Neural progenitor cell (in vitro differentiated cells): ENCODE measurements at regions not wholly inside any gene's neighbourhood (a gene's known extent, or its start where the extent isn't known, plus 50 kb on each side); places are given as distances from the start of the nearest gene placed in this dataset.

Experiments
- DNase-seq: peaks from one replicate; pipeline ENCODE4 v3.0.0-alpha.2; 2016; ENCODE audit warnings: low spot score
- H2AFZ ChIP-seq: fragments of 200-600 bp; sonication (generic); replicated peaks from 2 replicates; pipeline ENCODE4 v1.6.1; 2016; ENCODE audit warnings: antibody characterized with exemption
- H3F3A ChIP-seq: fragments of 200-600 bp; sonication (generic); 2 replicates; pipeline ENCODE4 v1.6.1; 2016; ENCODE audit warnings: antibody characterized with exemption, low read depth
- H3K27ac ChIP-seq: fragments of 200-600 bp; sonication (generic); 2 replicates; pipeline ENCODE4 v1.5.1; 2016; ENCODE audit warnings: mild to moderate bottlenecking
- H3K27me3 ChIP-seq: fragments of 200-600 bp; sonication (generic); 2 replicates; pipeline ENCODE4 v1.6.1; 2016; ENCODE audit warnings: mild to moderate bottlenecking, moderate library complexity
- H3K36me3 ChIP-seq: fragments of 200-600 bp; sonication (generic); 2 replicates; pipeline ENCODE4 v1.5.1; 2016
- H3K4me1 ChIP-seq: fragments of 200-600 bp; sonication (generic); 2 replicates; pipeline ENCODE4 v1.6.1; 2016; ENCODE audit warnings: mixed run types
- H3K4me2 ChIP-seq: fragments of 200-600 bp; sonication (generic); 2 replicates; pipeline ENCODE4 v1.6.1; 2016
- H3K4me3 ChIP-seq: fragments of 200-600 bp; sonication (generic); 2 replicates; pipeline ENCODE4 v1.5.1; 2016
- H3K79me2 ChIP-seq: fragments of 200-600 bp; sonication (generic); 2 replicates; pipeline ENCODE4 v1.6.1; 2016; ENCODE audit warnings: low read depth
- H3K9ac ChIP-seq: fragments of 200-600 bp; sonication (generic); 2 replicates; pipeline ENCODE4 v1.6.1; 2016
- H3K9me3 ChIP-seq: fragments of 200-600 bp; sonication (generic); 2 replicates; pipeline ENCODE4 v1.5.1; 2016; ENCODE audit warnings: low read depth
- H4K20me1 ChIP-seq: fragments of 200-600 bp; sonication (generic); 2 replicates; pipeline ENCODE4 v1.6.1; 2016; ENCODE audit warnings: low read depth
- H3K27ac Mint-ChIP-seq: 3 replicates; pipeline ENCODE4 v1.8.0; 2021; ENCODE audit warnings: mixed read lengths
- H3K27me3 Mint-ChIP-seq: 2 replicates; pipeline ENCODE4 v1.8.0; 2022; ENCODE audit warnings: low read depth, mild to moderate bottlenecking, inconsistent platforms, moderate library complexity, mixed read lengths; ENCODE audit not compliant: insufficient read depth
- H3K36me3 Mint-ChIP-seq: 3 replicates; pipeline ENCODE4 v1.8.0; 2021; ENCODE audit warnings: mixed read lengths
- H3K4me1 Mint-ChIP-seq: 3 replicates; pipeline ENCODE4 v1.8.0; 2021; ENCODE audit warnings: mixed read lengths
- H3K4me3 Mint-ChIP-seq: 3 replicates; pipeline ENCODE4 v1.8.0; 2021; ENCODE audit warnings: mild to moderate bottlenecking, moderate library complexity, mixed read lengths
- H3K9me3 Mint-ChIP-seq: 3 replicates; pipeline ENCODE4 v1.8.0; 2020; ENCODE audit warnings: mixed read lengths
- EZH2 ChIP-seq: fragments of 200-600 bp; sonication (generic); IDR thresholded peaks from 2 replicates; pipeline ENCODE4 v1.6.1; 2017; ENCODE audit warnings: antibody characterized with exemption, mild to moderate bottlenecking, moderate library complexity
- EZH2phosphoT487 ChIP-seq: fragments of 200-600 bp; sonication (generic); IDR thresholded peaks from 2 replicates; pipeline ENCODE4 v1.6.1; 2017; ENCODE audit warnings: antibody characterized with exemption
- TF ChIP-seq, protein P1 (sequence below): fragments of 200-600 bp; sonication (generic); IDR thresholded peaks from 2 replicates; pipeline ENCODE4 v1.5.1; 2017; ENCODE audit warnings: antibody characterized with exemption, mild to moderate bottlenecking

- H3K27me3 Mint-ChIP-seq: peaks cover 2% of the 10 kb centered on the region
- no peaks in the 10 kb centered on the region for H3K79me2 ChIP-seq
- H3K36me3 ChIP-seq: no peaks in the 10 kb centered on the region
These were observed 957.9 kb downstream of the BRD1 start for GRCh38 chr22:48869788-48870187.

GRCh38 chr22:48869161-48869560 is 958.5 kb downstream of the BRD1 start:
- H3K27me3 Mint-ChIP-seq: peaks cover 2% of the 10 kb centered on the region
- TF ChIP-seq, protein P1, sequence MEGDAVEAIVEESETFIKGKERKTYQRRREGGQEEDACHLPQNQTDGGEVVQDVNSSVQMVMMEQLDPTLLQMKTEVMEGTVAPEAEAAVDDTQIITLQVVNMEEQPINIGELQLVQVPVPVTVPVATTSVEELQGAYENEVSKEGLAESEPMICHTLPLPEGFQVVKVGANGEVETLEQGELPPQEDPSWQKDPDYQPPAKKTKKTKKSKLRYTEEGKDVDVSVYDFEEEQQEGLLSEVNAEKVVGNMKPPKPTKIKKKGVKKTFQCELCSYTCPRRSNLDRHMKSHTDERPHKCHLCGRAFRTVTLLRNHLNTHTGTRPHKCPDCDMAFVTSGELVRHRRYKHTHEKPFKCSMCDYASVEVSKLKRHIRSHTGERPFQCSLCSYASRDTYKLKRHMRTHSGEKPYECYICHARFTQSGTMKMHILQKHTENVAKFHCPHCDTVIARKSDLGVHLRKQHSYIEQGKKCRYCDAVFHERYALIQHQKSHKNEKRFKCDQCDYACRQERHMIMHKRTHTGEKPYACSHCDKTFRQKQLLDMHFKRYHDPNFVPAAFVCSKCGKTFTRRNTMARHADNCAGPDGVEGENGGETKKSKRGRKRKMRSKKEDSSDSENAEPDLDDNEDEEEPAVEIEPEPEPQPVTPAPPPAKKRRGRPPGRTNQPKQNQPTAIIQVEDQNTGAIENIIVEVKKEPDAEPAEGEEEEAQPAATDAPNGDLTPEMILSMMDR: no peak
- TF ChIP-seq EZH2 (no peak), EZH2phosphoT487 (no peak)
- Histone ChIP-seq H3K36me3 (no peaks in the 10 kb centered on the region), H4K20me1 (no peaks in the 10 kb centered on the region), H3K4me1 (peaks cover 10% of the 10 kb centered on the region), H3K9ac (no peak overlapping the region), H3K4me2 (no peak overlapping the region), H3K4me3 (no peak overlapping the region), H3K27ac (no peak overlapping the region), H3K27me3 (no peaks in the 10 kb centered on the region), H2AFZ (no peak overlapping the region), H3K79me2 (no peaks in the 10 kb centered on the region), H3F3A (no peaks in the 10 kb centered on the region), H3K9me3 (no peaks in the 10 kb centered on the region)
- H3K36me3 Mint-ChIP-seq: no peaks in the 10 kb centered on the region
- no peak for DNase-seq
- H3K27ac Mint-ChIP-seq: no peak overlapping the region
- no peak overlapping the region for H3K4me3 Mint-ChIP-seq
- H3K9me3 Mint-ChIP-seq: peaks cover 6% of the 10 kb centered on the region
- H3K4me1 Mint-ChIP-seq: peaks cover 21% of the 10 kb centered on the region

More at GRCh38 chr22:48869788-48870187, 957.9 kb downstream of the BRD1 start:
- H3K36me3 Mint-ChIP-seq: no peaks in the 10 kb centered on the region
- H3K4me3 ChIP-seq: no peak overlapping the region
- H4K20me1 ChIP-seq: no peaks in the 10 kb centered on the region
- no peak overlapping the region for H3K9ac ChIP-seq
- H3K9me3 ChIP-seq: no peaks in the 10 kb centered on the region
- H3K27ac Mint-ChIP-seq: no peak overlapping the region
- no peak for DNase-seq
- peaks cover 6% of the 10 kb centered on the region for H3K9me3 Mint-ChIP-seq
- H3F3A ChIP-seq: no peaks in the 10 kb centered on the region
- H3K27me3 ChIP-seq: no peaks in the 10 kb centered on the region
- no peak overlapping the region for H3K4me2 ChIP-seq
- no peak for TF ChIP-seq EZH2
- no peak for TF ChIP-seq EZH2phosphoT487
- TF ChIP-seq, protein P1: no peak
- H3K4me3 Mint-ChIP-seq: no peak overlapping the region
- H3K4me1 ChIP-seq: peaks cover 10% of the 10 kb centered on the region
- H3K27ac ChIP-seq: no peak overlapping the region
- H2AFZ ChIP-seq: no peak overlapping the region
- H3K4me1 Mint-ChIP-seq: peaks cover 21% of the 10 kb centered on the region

DNA sequence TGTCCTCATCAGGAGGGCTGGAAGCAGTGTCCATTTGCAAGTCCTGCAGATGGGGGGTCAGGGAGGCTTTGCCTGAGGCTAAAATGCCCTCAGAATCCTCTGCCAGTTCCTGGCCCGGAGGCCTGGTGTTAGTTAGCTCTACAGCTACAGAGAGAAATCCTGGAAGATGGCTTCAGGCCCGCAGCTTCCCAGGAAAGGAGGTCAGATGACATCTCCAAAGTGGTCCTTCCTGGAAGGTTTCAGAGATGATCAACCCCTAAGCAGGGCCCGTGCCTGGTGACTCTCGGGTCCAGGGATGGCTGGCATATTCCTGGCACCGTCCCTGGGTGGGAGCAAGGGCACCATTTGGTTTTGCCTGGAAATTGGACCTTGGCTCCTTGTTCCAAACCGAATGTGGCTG is 959.1 kb downstream of the BRD1 start:
- no peak overlapping the region for H3K4me3 Mint-ChIP-seq
- H2AFZ ChIP-seq: no peak overlapping the region
- TF ChIP-seq, protein P1: no peak
- TF ChIP-seq EZH2 (no peak), EZH2phosphoT487 (no peak)
- H3K27ac ChIP-seq: no peak overlapping the region
- no peaks in the 10 kb centered on the region for H3K36me3 Mint-ChIP-seq
- H4K20me1 ChIP-seq: no peaks in the 10 kb centered on the region
- no peak for DNase-seq
- H3K9me3 Mint-ChIP-seq: peaks cover 6% of the 10 kb centered on the region
- peaks cover 4% of the 10 kb centered on the region for H3K27me3 Mint-ChIP-seq
- H3K36me3 ChIP-seq: no peaks in the 10 kb centered on the region
- no peaks in the 10 kb centered on the region for H3K9me3 ChIP-seq
- H3K4me1 Mint-ChIP-seq: peaks cover 21% of the 10 kb centered on the region
- H3F3A ChIP-seq: no peaks in the 10 kb centered on the region
- H3K79me2 ChIP-seq: no peaks in the 10 kb centered on the region
- no peaks in the 10 kb centered on the region for H3K27me3 ChIP-seq
- no peak overlapping the region for H3K9ac ChIP-seq
- peaks cover 10% of the 10 kb centered on the region for H3K4me1 ChIP-seq
- no peak overlapping the region for H3K4me2 ChIP-seq
- H3K27ac Mint-ChIP-seq: no peak overlapping the region
- no peak overlapping the region for H3K4me3 ChIP-seq
